Esophagus squamous epithelium (tissue), 5 donors: ENCODE measurements at regions not wholly inside any gene's neighbourhood (a gene's known extent, or its start where the extent isn't known, plus 50 kb on each side); places are given as distances from the start of the nearest gene placed in this dataset.

Source experiments
- DNase-seq: peaks from one replicate; lab custom pipeline; 2025; lab: John Stamatoyannopoulos, UW
- H3K27ac ChIP-seq, 4 donors: fragments of 200-600 bp; sonication (generic); one replicate each; pipeline ENCODE4 v1.5.1; 2016 to 2019; ENCODE audit warnings: mild to moderate bottlenecking in 1 of 4
- H3K27me3 ChIP-seq, 4 donors: fragments of 200-600 bp; sonication (generic); 1 replicate in 3 of 4; 2 replicates in 1 of 4; pipeline versions ENCODE4 v1.5.1 to v1.6.0; 2017 to 2021; ENCODE audit warnings: antibody characterized with exemption in 1 of 4
- H3K36me3 ChIP-seq, 3 donors: fragments of 200-600 bp; sonication (generic); one replicate each; pipeline ENCODE4 v1.5.1; 2016 to 2019
- H3K4me1 ChIP-seq, 3 donors: fragments of 200-600 bp; sonication (generic); one replicate each; pipeline ENCODE4 v1.5.1; 2017 to 2019
- H3K4me3 ChIP-seq, 4 donors: fragments of 200-600 bp; sonication (generic); 1 replicate in 3 of 4; 2 replicates in 1 of 4; pipeline ENCODE4 v1.5.1; 2016 to 2019; ENCODE audit warnings: mild to moderate bottlenecking in 2 of 4, moderate library complexity in 1 of 4
- H3K9me3 ChIP-seq, 3 donors: fragments of 200-600 bp; sonication (generic); one replicate each; pipeline ENCODE4 v1.5.1; 2016 to 2019
- POLR2A ChIP-seq, 4 donors: fragments of 450-650 bp; IDR thresholded peaks; one replicate each; pipeline ENCODE4 v1.6.1; 2017; ENCODE audit warnings: antibody characterized with exemption in 4 of 4, mild to moderate bottlenecking in 4 of 4, moderate library complexity in 3 of 4
- WGBS, 2 donors: methylation state at CpG; one replicate each; pipeline ENCODE4 v1.1.5; 2018; 5-methylcytosine and 5-hydroxymethylcytosine counted together
- intact Hi-C: fragments of 100-400 bp; cut with DNase I; formaldehyde crosslinking; loops from one replicate; pipeline ENCODE4 v1.15.0; 2022
- TF ChIP-seq, protein P1 (sequence below), 6 experiments: fragments of 450-650 bp in 4 of 6; fragments of 200-600 bp in 2 of 6; sonication (generic) in 2 of 6; IDR thresholded peaks; one replicate each; pipeline ENCODE4 v1.5.1; 2016 to 2019; ENCODE audit warnings: antibody characterized with exemption in 6 of 6, mild to moderate bottlenecking in 4 of 6, moderate library complexity in 4 of 6
- donor health status: DM: yes; HTN: yes; CAD: no.

GRCh38 chr20:7760247-7761031 lies 179.8 kb downstream of the HAO1 start:
- no peaks in the 10 kb centered on the region for H3K4me1 ChIP-seq
- no peak overlapping the region for H3K4me3 ChIP-seq
- 50 to 58% methylated on average over 1 of the region's 1 CpG for WGBS, 2 donors
- no peak for DNase-seq
- H3K9me3 ChIP-seq, result no peaks in the 10 kb centered on the region
- intact Hi-C loops, result no loop called here
- H3K36me3 ChIP-seq, result no peaks in the 10 kb centered on the region
- no peaks in the 10 kb centered on the region for H3K27me3 ChIP-seq
- no peak for TF ChIP-seq POLR2A (IDR thresholded peaks at IDR 0.05)
- TF ChIP-seq, protein P1, sequence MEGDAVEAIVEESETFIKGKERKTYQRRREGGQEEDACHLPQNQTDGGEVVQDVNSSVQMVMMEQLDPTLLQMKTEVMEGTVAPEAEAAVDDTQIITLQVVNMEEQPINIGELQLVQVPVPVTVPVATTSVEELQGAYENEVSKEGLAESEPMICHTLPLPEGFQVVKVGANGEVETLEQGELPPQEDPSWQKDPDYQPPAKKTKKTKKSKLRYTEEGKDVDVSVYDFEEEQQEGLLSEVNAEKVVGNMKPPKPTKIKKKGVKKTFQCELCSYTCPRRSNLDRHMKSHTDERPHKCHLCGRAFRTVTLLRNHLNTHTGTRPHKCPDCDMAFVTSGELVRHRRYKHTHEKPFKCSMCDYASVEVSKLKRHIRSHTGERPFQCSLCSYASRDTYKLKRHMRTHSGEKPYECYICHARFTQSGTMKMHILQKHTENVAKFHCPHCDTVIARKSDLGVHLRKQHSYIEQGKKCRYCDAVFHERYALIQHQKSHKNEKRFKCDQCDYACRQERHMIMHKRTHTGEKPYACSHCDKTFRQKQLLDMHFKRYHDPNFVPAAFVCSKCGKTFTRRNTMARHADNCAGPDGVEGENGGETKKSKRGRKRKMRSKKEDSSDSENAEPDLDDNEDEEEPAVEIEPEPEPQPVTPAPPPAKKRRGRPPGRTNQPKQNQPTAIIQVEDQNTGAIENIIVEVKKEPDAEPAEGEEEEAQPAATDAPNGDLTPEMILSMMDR (IDR thresholded peaks at IDR 0.05), result no peak
- H3K27ac ChIP-seq, result no peak overlapping the region

DNA sequence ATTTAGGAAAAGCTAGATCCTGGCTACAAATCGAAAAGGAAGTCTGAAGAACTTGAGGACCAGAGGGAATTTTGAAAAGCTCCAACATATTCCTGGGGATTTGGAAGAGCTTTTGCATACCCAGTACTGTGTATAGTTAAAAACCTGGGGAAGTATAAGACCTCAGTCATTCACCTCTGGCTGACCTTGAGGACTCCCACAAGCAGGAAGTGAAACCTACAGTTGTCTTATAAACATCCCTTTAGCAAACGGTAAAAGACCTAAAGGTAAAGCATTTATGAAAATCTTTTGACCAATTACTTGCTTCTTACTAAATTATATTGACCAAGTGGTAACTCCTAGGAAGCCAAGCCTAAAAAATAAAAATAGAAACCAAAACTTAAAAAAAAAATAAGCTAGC lies 175.0 kb downstream of the HAO1 start:
- 45 to 59% methylated on average over 2 of the region's 2 CpGs for WGBS, 2 donors
- no peak overlapping the region for H3K4me3 ChIP-seq
- intact Hi-C loops, result no loop called here
- no peak for DNase-seq
- H3K36me3 ChIP-seq, result no peaks in the 10 kb centered on the region
- no peak overlapping the region for H3K27ac ChIP-seq
- no peak for TF ChIP-seq POLR2A (IDR thresholded peaks at IDR 0.05)
- TF ChIP-seq, protein P1 (IDR thresholded peaks at IDR 0.05), result no peak
- no peaks in the 10 kb centered on the region for H3K4me1 ChIP-seq
- no peaks in the 10 kb centered on the region for H3K9me3 ChIP-seq
- no peaks in the 10 kb centered on the region for H3K27me3 ChIP-seq

GRCh38 chr20:7770046-7770445 lies 170.2 kb downstream of the HAO1 start:
- Histone ChIP-seq H3K4me3 (no peak overlapping the region), H3K27ac (no peak overlapping the region), H3K27me3 (no peaks in the 10 kb centered on the region), H3K9me3 (no peaks in the 10 kb centered on the region), H3K4me1 (no peaks in the 10 kb centered on the region), H3K36me3 (no peaks in the 10 kb centered on the region)
- intact Hi-C loops, result no loop called here
- TF ChIP-seq POLR2A (IDR thresholded peaks at IDR 0.05), result no peak
- TF ChIP-seq, protein P1 (IDR thresholded peaks at IDR 0.05), result no peak
- no peak for DNase-seq
- WGBS, 2 donors, result 51 to 65% methylated on average over 2 of the region's 2 CpGs

- no peak overlapping the region for H3K27ac ChIP-seq
- H3K27me3 ChIP-seq, result no peaks in the 10 kb centered on the region
- intact Hi-C loops, result no loop called here
- H3K36me3 ChIP-seq, result no peaks in the 10 kb centered on the region
- H3K4me1 ChIP-seq, result no peaks in the 10 kb centered on the region
- H3K9me3 ChIP-seq, result no peaks in the 10 kb centered on the region
- WGBS, 2 donors, result 55 to 76% methylated on average over 2 of the region's 2 CpGs
- DNase-seq, result no peak
- TF ChIP-seq, protein P1 (IDR thresholded peaks at IDR 0.05), result no peak
- no peak for TF ChIP-seq POLR2A (IDR thresholded peaks at IDR 0.05)
- no peak overlapping the region for H3K4me3 ChIP-seq
These were observed 169.7 kb downstream of the HAO1 start for GRCh38 chr20:7770578-7770977.

- Histone ChIP-seq H3K36me3 (no peaks in the 10 kb centered on the region), H3K4me1 (no peaks in the 10 kb centered on the region), H3K27me3 (no peaks in the 10 kb centered on the region), H3K9me3 (peaks cover 0 to 8% (median 0%) of the 10 kb centered on the region in 3 donors), H3K4me3 (no peak overlapping the region), H3K27ac (no peak overlapping the region)
- DNase-seq, result no peak
- no peak for TF ChIP-seq POLR2A (IDR thresholded peaks at IDR 0.05)
- TF ChIP-seq, protein P1 (IDR thresholded peaks at IDR 0.05), result no peak
- intact Hi-C loops, result no loop called here
- 38 to 55% methylated on average over 1 of the region's 2 CpGs for WGBS, 2 donors
These were observed 167.9 kb downstream of the HAO1 start for GRCh38 chr20:7772371-7772770.
